HTR-8/SVneo (cell line): ENCODE measurements at regions not wholly inside any gene's neighbourhood (a gene's known extent, or its start where the extent isn't known, plus 50 kb on each side); places are given as distances from the start of the nearest gene placed in this dataset.
A peak's percentile ranks its signal among the peaks of the same experiment; 100 is the strongest.

ENCODE experiments used
- DNase-seq: peaks from one replicate; pipeline ENCODE4 v3.0.0; 2011; ENCODE audit warnings: low spot score, mixed read lengths; ENCODE audit not compliant: insufficient read length
- FAIRE-seq: peaks from 2 replicates; lab custom pipeline; 2011; peaks lifted over from hg19 to GRCh38; lab: Jason Lieb, UNC

GRCh38 chr15:62618432-62618831 lies 424.1 kb upstream of the TPM1 start:
- DNase-seq (peak; percentile 30), FAIRE-seq (peak; percentile 69)

GRCh38 chr15:62618846-62619504 lies 423.6 kb upstream of the TPM1 start:
- FAIRE-seq: no peak
- DNase-seq: no peak

GRCh38 chr15:62619526-62619925 lies 423.0 kb upstream of the TPM1 start:
- FAIRE-seq: no peak
- no peak for DNase-seq

GRCh38 chr15:62622775-62623174 lies 419.8 kb upstream of the TPM1 start:
- no peak for DNase-seq
- no peak for FAIRE-seq

- no peak for FAIRE-seq
- no peak for DNase-seq
These were observed 417.8 kb upstream of the TPM1 start for GRCh38 chr15:62624547-62625378.

- FAIRE-seq (no peak), DNase-seq (no peak)
These were observed 417.0 kb upstream of the TPM1 start for GRCh38 chr15:62625429-62626033.

- DNase-seq (no peak), FAIRE-seq (no peak)
These were observed 415.6 kb upstream of the TPM1 start for GRCh38 chr15:62626903-62627302.

GRCh38 chr15:62631076-62631724 lies 411.3 kb upstream of the TPM1 start:
- FAIRE-seq: no peak
- DNase-seq: no peak

- FAIRE-seq: no peak
- no peak for DNase-seq
These were observed 405.5 kb upstream of the TPM1 start for GRCh38 chr15:62636823-62637573.

- FAIRE-seq: no peak
- DNase-seq: peak; percentile 24
These were observed 405.0 kb upstream of the TPM1 start for GRCh38 chr15:62637574-62637897.

- no peak for DNase-seq
- no peak for FAIRE-seq
These were observed 404.5 kb upstream of the TPM1 start for GRCh38 chr15:62637950-62638619.

GRCh38 chr15:62639432-62639831 lies 403.1 kb upstream of the TPM1 start:
- FAIRE-seq (no peak), DNase-seq (no peak)

GRCh38 chr15:62639906-62640605 lies 402.5 kb upstream of the TPM1 start:
- FAIRE-seq: no peak
- DNase-seq: no peak

- DNase-seq (no peak), FAIRE-seq (no peak)
These were observed 400.7 kb upstream of the TPM1 start for GRCh38 chr15:62641825-62642224.

- no peak for FAIRE-seq
- no peak for DNase-seq
These were observed 399.0 kb upstream of the TPM1 start for GRCh38 chr15:62643572-62643971.

GRCh38 chr15:62644216-62644888 lies 398.2 kb upstream of the TPM1 start:
- no peak for DNase-seq
- FAIRE-seq: no peak

- FAIRE-seq: no peak
- DNase-seq: no peak
These were observed 397.4 kb upstream of the TPM1 start for GRCh38 chr15:62644889-62645742.
